Psoas muscle (tissue), 7 donors: ENCODE measurements at regions not wholly inside any gene's neighbourhood (a gene's known extent, or its start where the extent isn't known, plus 50 kb on each side); places are given as distances from the start of the nearest gene placed in this dataset.

Experiments
- ATAC-seq, 4 donors: fragments of 200-7000 bp; cut with Tn5 transposase; one replicate each; pipeline ENCODE4 v1.9.1; 2020; ENCODE audit warnings: moderate library complexity in 3 of 4, mild to moderate bottlenecking in 2 of 4
- DNase-seq, 2 donors: peaks; one replicate each; pipeline ENCODE4 v3.0.0-alpha.2; 2020
- H3K27ac ChIP-seq: fragments of 200-600 bp; one replicate; pipeline ENCODE4 v1.8.0; 2022
- H3K27me3 ChIP-seq, 3 donors: fragments of 200-600 bp in 1 of 3; one replicate each; pipeline versions ENCODE4 v1.6.1 to v1.8.0; 2013 to 2022; ENCODE audit warnings: low read length in 2 of 3, mild to moderate bottlenecking in 2 of 3, moderate library complexity in 1 of 3; ENCODE audit not compliant: insufficient read depth in 3 of 3
- H3K36me3 ChIP-seq, 2 donors: fragments of 200-600 bp in 1 of 2; one replicate each; pipeline versions ENCODE4 v1.6.1 to v1.8.0; 2013 to 2022; ENCODE audit warnings: low read depth in 1 of 2, mild to moderate bottlenecking in 1 of 2, moderate library complexity in 1 of 2; ENCODE audit not compliant: insufficient read depth in 1 of 2
- H3K4me1 ChIP-seq: fragments of 200-600 bp; one replicate; pipeline ENCODE4 v1.8.0; 2022
- H3K4me3 ChIP-seq: fragments of 200-600 bp; one replicate; pipeline ENCODE4 v1.8.0; 2022; ENCODE audit warnings: mild to moderate bottlenecking
- H3K9me3 ChIP-seq: fragments of 200-600 bp; one replicate; pipeline ENCODE4 v1.8.0; 2022
- WGBS, 3 donors: extraction: QIAGEN DNeasy Blood & Tissue Kit; methylation state at CpG; one replicate each; pipeline versions ENCODE4 v1.1.6 to v1.1.7; 2013; 5-methylcytosine and 5-hydroxymethylcytosine counted together
- intact Hi-C, 2 donors: fragments of 100-400 bp; cut with DNase I; formaldehyde crosslinking; loops; one replicate each; pipeline versions ENCODE4 v1.11.0 to v1.14.2; 2022
- TF ChIP-seq, protein P1 (sequence below): fragments of 200-600 bp; IDR thresholded peaks from one replicate; pipeline ENCODE4 v1.8.0; 2022; ENCODE audit warnings: antibody characterized with exemption
- donor health status: healthy with polysubstance abuse.
- donor health status: DM: no; HTN: no; CAD: no; lungs with moderate emphysema.
- donor health status: Bipolar disorder and iron deficiency.
- donor health status: healthy.
- donor health status: DM: yes; HTN: yes; CAD: no.
- donor health status: DM: no; HTN: no; CAD: no.
- donor health status: DM: yes; HTN: yes; CAD: no.

GRCh38 chr12:127936463-127936862 lies 330.5 kb upstream of the TMEM132C start:
- no peak overlapping the region for H3K4me3 ChIP-seq
- intact Hi-C loops: no loop called here

DNA sequence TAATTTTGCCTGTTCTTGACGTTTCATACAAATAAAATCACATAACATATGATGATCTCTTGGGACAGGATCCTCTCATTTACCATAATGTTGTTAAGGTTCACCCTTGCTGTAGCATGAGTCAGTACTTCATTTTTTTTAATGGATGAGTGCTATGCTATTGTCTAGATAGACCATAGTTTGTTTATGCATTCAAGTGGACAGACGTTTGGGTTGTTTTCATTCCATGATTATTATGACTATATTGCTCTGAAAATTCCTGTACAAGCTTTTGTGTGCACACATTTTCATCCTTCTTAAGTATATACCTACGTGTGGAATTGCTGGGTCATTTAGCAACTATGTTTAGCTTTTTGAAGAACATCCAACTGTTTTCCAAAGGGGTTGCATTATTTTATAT lies 325.6 kb upstream of the TMEM132C start:
- H3K27me3 ChIP-seq: no peaks in the 10 kb centered on the region
- TF ChIP-seq, protein P1, sequence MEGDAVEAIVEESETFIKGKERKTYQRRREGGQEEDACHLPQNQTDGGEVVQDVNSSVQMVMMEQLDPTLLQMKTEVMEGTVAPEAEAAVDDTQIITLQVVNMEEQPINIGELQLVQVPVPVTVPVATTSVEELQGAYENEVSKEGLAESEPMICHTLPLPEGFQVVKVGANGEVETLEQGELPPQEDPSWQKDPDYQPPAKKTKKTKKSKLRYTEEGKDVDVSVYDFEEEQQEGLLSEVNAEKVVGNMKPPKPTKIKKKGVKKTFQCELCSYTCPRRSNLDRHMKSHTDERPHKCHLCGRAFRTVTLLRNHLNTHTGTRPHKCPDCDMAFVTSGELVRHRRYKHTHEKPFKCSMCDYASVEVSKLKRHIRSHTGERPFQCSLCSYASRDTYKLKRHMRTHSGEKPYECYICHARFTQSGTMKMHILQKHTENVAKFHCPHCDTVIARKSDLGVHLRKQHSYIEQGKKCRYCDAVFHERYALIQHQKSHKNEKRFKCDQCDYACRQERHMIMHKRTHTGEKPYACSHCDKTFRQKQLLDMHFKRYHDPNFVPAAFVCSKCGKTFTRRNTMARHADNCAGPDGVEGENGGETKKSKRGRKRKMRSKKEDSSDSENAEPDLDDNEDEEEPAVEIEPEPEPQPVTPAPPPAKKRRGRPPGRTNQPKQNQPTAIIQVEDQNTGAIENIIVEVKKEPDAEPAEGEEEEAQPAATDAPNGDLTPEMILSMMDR: no peak
- ATAC-seq: no peak
- WGBS, 3 donors: 51 to 66% (median 56%) methylated on average over 3 of the region's 3 CpGs
- no peak overlapping the region for H3K27ac ChIP-seq
- H3K36me3 ChIP-seq: no peaks in the 10 kb centered on the region
- intact Hi-C loops: no loop called here
- H3K9me3 ChIP-seq: no peaks in the 10 kb centered on the region
- no peak overlapping the region for H3K4me3 ChIP-seq
- no peak for DNase-seq
- no peaks in the 10 kb centered on the region for H3K4me1 ChIP-seq

More at GRCh38 chr12:127936463-127936862, 330.5 kb upstream of the TMEM132C start:
- ATAC-seq (no peak), DNase-seq (no peak)
- no peaks in the 10 kb centered on the region for H3K27me3 ChIP-seq
- no peaks in the 10 kb centered on the region for H3K36me3 ChIP-seq
- 78 to 83% (median 79%) methylated on average over 2 of the region's 2 CpGs for WGBS, 3 donors
- TF ChIP-seq, protein P1: no peak
- H3K27ac ChIP-seq: no peak overlapping the region
- H3K4me1 ChIP-seq: no peaks in the 10 kb centered on the region
- no peaks in the 10 kb centered on the region for H3K9me3 ChIP-seq

DNA sequence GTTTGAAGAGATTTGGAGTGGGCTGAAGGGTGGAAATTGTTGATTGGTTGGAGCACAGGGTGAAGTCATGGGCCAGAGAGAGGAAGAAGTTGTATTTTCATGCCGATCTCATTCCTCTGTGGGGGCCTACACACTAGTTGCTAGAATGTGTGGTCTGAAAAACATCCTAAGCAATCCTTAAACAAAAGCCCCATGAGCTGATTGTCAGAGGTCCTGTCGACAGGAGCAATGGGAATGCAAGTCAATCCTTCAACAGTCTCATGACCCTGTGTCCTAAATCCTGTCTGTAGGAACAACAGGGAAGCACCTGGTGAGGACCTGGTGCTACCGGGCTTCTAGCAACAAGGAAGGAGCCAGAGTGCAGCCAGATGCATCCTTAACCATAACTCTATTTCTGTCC lies 324.0 kb upstream of the TMEM132C start:
- no peak for DNase-seq
- 51 to 70% (median 70%) methylated on average over 3 of the region's 3 CpGs for WGBS, 3 donors
- intact Hi-C loops: no loop called here
- TF ChIP-seq, protein P1: no peak
- no peaks in the 10 kb centered on the region for H3K27me3 ChIP-seq
- H3K4me3 ChIP-seq: no peak overlapping the region
- no peak for ATAC-seq
- H3K27ac ChIP-seq: no peak overlapping the region
- no peaks in the 10 kb centered on the region for H3K4me1 ChIP-seq
- no peaks in the 10 kb centered on the region for H3K36me3 ChIP-seq
- H3K9me3 ChIP-seq: no peaks in the 10 kb centered on the region

DNA sequence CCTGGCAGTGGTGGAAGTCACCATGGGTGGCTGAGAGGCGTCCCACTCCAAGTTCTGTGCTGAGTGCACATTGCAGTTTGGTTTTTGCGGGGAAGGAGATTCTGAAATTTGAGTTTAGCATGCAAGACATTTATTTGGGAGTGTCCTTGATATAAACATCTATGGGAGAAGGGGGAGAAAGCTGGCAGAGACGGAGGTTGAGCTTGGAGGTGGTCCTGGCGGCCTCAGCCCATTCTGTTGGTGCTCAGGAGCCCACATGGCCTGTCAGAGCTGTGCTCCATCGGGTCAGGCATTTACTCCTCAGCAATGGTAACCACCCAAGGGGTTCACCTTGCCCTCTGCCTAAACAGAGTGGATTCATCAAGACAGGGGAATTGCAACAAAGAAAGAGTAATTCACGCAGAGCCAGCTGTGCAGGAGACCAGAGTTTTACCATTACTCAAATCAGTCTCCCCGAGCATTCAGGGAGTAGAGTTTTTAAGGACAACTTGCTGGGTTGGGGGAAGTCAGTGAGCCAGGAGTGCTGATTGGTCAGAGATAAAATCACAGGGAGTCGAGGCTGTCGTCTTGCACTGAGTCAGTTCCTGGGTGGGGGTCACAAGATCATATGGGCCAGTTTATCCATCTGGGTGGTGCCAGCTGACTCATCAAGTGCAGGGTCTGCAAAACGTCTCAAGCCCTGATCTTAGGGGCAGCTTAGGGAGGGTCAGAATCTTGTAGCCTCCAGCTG lies 323.3 kb upstream of the TMEM132C start:
- 62 to 64% (median 62%) methylated on average over 10 of the region's 10 CpGs for WGBS, 3 donors
- ATAC-seq (no peak), DNase-seq (no peak)
- TF ChIP-seq, protein P1: no peak
- intact Hi-C loops: no loop called here
- Histone ChIP-seq H3K27ac (no peak overlapping the region), H3K9me3 (no peaks in the 10 kb centered on the region), H3K4me1 (no peaks in the 10 kb centered on the region), H3K27me3 (no peaks in the 10 kb centered on the region), H3K4me3 (no peak overlapping the region), H3K36me3 (no peaks in the 10 kb centered on the region)
